Muscle of leg (tissue), 3 donors: ENCODE measurements at regions not wholly inside any gene's neighbourhood (a gene's known extent, or its start where the extent isn't known, plus 50 kb on each side); places are given as distances from the start of the nearest gene placed in this dataset.
A peak's percentile ranks its signal among the peaks of the same experiment; 100 is the strongest.
"Not testable (repeated sequence)": the region's sequence is repeated elsewhere in the genome, so short reads cannot be mapped to it uniquely, and the experiment has no call there.

Experiments
- DNase-seq: peaks from one replicate; pipeline ENCODE4 v3.0.0; 2013
- H3K27ac ChIP-seq: one replicate; pipeline ENCODE4 v1.5.1; 2013; ENCODE audit warnings: mild to moderate bottlenecking, low read length, control low read depth
- H3K27me3 ChIP-seq: one replicate; pipeline ENCODE4 v1.6.1; 2013; ENCODE audit warnings: low read length; ENCODE audit not compliant: control insufficient read depth, insufficient read depth
- H3K36me3 ChIP-seq: one replicate; pipeline ENCODE4 v1.6.1; 2013; ENCODE audit warnings: low read length; ENCODE audit not compliant: control insufficient read depth, insufficient read depth
- H3K4me1 ChIP-seq: one replicate; pipeline ENCODE4 v1.6.1; 2013; ENCODE audit warnings: low read length; ENCODE audit not compliant: control insufficient read depth, insufficient read depth
- H3K4me3 ChIP-seq: one replicate; pipeline ENCODE4 v1.5.1; 2013; ENCODE audit warnings: low read length, control low read depth
- H3K9me3 ChIP-seq: replicated peaks from 2 replicates; pipeline ENCODE4 v1.6.1; 2013; ENCODE audit warnings: low read depth, low read length; ENCODE audit not compliant: control insufficient read depth
- WGBS: methylation state at CpG from one replicate; pipeline ENCODE4 v1.1.5; 2013; ENCODE audit warnings: missing lambda C conversion rate; ENCODE audit not compliant: insufficient coverage; 5-methylcytosine and 5-hydroxymethylcytosine counted together

DNA sequence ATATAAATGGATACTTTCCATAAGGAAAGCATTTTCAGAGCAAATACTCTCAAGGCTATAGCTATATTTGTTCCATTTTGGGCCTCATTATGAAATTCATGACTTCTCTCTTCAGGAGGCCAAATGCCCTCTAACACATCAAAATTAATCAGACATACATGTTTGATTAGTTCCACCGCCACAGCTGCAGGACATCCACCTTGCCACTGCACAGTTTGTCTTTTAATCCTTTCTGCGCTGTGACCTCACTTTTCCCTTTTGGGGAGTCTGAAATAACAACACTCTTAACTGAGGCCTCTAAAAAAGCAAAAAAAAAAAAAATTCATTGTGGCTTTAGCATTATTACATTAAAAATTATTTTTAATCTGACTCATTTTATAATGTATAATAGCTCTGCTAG is 279.1 kb upstream of the CDH12 start:
- DNase-seq: peak; percentile 2
- no peaks in the 10 kb centered on the region for H3K4me1 ChIP-seq
- H3K4me3 ChIP-seq: no peak overlapping the region
- H3K27me3 ChIP-seq: no peaks in the 10 kb centered on the region
- WGBS: 60% methylated on average over 1 of the region's 2 CpGs
- H3K36me3 ChIP-seq: no peaks in the 10 kb centered on the region
- no peak overlapping the region for H3K27ac ChIP-seq
- H3K9me3 ChIP-seq: peaks cover 3% of the 10 kb centered on the region

GRCh38 chr5:23112237-23112636 is 259.1 kb upstream of the CDH12 start:
- H3K27ac ChIP-seq: no peak overlapping the region
- no peaks in the 10 kb centered on the region for H3K4me1 ChIP-seq
- H3K9me3 ChIP-seq: no peaks in the 10 kb centered on the region
- H3K27me3 ChIP-seq: no peaks in the 10 kb centered on the region
- H3K36me3 ChIP-seq: no peaks in the 10 kb centered on the region
- H3K4me3 ChIP-seq: no peak overlapping the region
- no peak for DNase-seq

GRCh38 chr5:23105021-23105420 is 251.9 kb upstream of the CDH12 start:
- Histone ChIP-seq H3K27ac (no peak overlapping the region), H3K4me1 (no peaks in the 10 kb centered on the region), H3K4me3 (no peak overlapping the region), H3K9me3 (no peaks in the 10 kb centered on the region), H3K27me3 (no peaks in the 10 kb centered on the region), H3K36me3 (no peaks in the 10 kb centered on the region)
- DNase-seq: no peak
- WGBS: 81% methylated on average over 2 of the region's 2 CpGs

GRCh38 chr5:23103566-23103965 is 250.4 kb upstream of the CDH12 start:
- no CpG with 5 or more reads among the region's 1 CpG for WGBS
- H3K36me3 ChIP-seq: no peaks in the 10 kb centered on the region

DNA sequence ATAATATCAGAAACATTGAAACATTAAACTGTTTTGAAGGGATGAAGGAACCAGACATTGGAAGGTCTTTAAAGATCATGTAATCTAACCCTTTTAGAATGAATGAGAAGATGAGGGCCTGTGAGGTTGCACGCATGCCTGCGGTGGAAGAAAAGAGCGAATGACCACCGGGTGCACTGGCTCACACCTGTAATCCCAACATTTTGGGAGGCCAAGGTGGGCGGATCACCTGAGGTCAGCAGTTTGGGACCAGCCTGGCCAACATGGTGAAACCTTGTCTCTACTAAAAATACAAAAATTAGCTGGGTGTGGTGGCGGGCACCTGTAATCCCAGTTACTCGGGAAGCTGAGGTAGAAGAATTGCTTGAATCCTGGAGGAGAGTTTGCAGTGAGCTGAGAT is 242.3 kb upstream of the CDH12 start:
- H3K4me3 ChIP-seq, H3K9me3 ChIP-seq, DNase-seq, H3K27me3 ChIP-seq, H3K27ac ChIP-seq, H3K36me3 ChIP-seq, H3K4me1 ChIP-seq: not testable (repeated sequence)
- 80% methylated on average over 2 of the region's 7 CpGs for WGBS

More at GRCh38 chr5:23103566-23103965, 250.4 kb upstream of the CDH12 start:
- no peak overlapping the region for H3K27ac ChIP-seq
- DNase-seq: no peak
- no peaks in the 10 kb centered on the region for H3K4me1 ChIP-seq
- no peaks in the 10 kb centered on the region for H3K9me3 ChIP-seq
- H3K4me3 ChIP-seq: no peak overlapping the region
- H3K27me3 ChIP-seq: no peaks in the 10 kb centered on the region

DNA sequence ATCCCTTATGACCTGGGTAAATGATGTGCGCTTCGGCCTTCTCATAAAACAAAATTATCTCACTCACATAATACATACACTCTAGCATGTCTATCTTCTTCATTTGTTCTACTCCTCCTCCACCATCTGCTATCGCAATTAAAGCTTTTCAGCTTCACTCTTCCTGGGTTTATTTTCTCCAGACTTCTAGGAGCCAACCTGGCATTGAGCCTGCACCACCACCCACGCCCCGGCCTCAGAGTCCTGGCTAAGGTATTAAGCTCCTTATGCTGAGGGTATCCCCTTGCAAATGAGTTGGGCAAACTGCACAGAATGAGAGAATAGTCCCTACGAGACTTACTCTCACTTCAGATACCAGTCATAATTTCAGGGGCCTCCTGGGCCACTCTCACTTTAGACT is 236.1 kb upstream of the CDH12 start:
- no peaks in the 10 kb centered on the region for H3K36me3 ChIP-seq
- H3K4me1 ChIP-seq: no peaks in the 10 kb centered on the region

DNA sequence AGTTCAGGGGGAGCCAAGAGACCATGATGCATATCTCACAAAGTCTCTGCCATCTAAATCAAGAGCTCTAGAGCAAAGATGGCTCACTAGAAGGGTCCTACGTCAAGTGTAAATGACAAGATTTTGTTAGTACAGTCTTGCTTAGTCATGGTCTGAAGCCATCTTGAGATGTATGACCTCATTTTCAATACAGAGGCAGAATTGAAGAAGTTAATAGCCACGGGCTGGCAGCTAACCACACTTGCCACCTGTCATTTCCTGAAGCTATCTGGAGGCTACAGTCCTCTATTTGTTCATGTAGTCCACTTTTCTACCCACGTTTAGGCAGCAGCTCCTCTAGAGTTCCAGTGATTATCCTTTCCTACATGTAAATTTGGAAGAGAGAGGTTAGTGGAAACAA is 231.7 kb upstream of the CDH12 start:
- no peak for DNase-seq
- no peak overlapping the region for H3K4me3 ChIP-seq
- no peaks in the 10 kb centered on the region for H3K4me1 ChIP-seq
- no peaks in the 10 kb centered on the region for H3K36me3 ChIP-seq
- H3K27me3 ChIP-seq: no peaks in the 10 kb centered on the region
- no peak overlapping the region for H3K27ac ChIP-seq
- no CpG with 5 or more reads among the region's 3 CpGs for WGBS
- H3K9me3 ChIP-seq: no peaks in the 10 kb centered on the region

More for the DNA sequence above, 236.1 kb upstream of the CDH12 start:
- peak; percentile 54 for DNase-seq
- Histone ChIP-seq H3K27ac (no peak overlapping the region), H3K27me3 (no peaks in the 10 kb centered on the region), H3K4me3 (no peak overlapping the region), H3K9me3 (no peaks in the 10 kb centered on the region)
- 82% methylated on average over 3 of the region's 6 CpGs for WGBS

DNA sequence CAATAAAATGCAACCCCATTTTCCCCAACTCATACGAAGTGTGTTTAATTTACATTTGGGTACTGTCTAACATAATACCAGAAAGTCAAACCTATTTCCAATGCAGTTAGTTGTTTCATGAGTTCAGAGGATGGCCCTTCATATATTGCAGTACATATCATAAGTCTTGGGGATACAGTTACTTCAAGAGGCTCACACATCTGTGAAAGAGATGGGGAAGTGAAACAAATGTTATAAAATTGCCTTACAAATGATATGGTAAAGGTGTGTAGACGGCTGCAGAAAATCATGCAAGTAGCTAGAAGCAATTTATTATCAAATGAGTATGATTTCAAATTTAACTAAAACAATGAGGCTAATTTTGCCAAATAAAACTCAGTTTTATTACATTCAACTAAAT is 219.0 kb upstream of the CDH12 start:
- no peak for DNase-seq
- Histone ChIP-seq H3K36me3 (no peaks in the 10 kb centered on the region), H3K27ac (no peak overlapping the region), H3K4me1 (no peaks in the 10 kb centered on the region), H3K27me3 (no peaks in the 10 kb centered on the region), H3K9me3 (no peaks in the 10 kb centered on the region), H3K4me3 (no peak overlapping the region)
- no CpG with 5 or more reads among the region's 2 CpGs for WGBS

DNA sequence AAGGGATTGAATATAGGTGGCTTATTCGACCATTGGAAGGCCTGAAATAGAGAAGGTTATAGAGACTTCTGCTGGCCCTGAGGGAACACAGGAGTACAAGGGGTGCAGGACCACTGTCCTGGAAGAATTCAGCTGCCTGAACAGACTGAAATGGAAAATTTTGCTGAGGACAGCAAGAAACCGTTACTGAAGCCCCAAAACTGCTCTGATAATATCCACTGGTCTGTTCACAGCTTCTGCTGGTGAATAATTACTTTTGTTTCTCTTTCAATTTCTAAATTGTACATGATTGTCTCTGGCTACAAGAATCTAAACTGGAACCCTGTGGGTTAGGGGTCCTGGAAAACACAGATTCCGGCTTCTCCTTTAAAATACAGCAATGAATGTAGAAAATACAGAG is 218.5 kb upstream of the CDH12 start:
- H3K27ac ChIP-seq: no peak overlapping the region
- H3K4me3 ChIP-seq: no peak overlapping the region
- H3K36me3 ChIP-seq: no peaks in the 10 kb centered on the region
- no peaks in the 10 kb centered on the region for H3K27me3 ChIP-seq
- H3K4me1 ChIP-seq: no peaks in the 10 kb centered on the region
- H3K9me3 ChIP-seq: no peaks in the 10 kb centered on the region
- DNase-seq: no peak
- 82% methylated on average over 1 of the region's 3 CpGs for WGBS

DNA sequence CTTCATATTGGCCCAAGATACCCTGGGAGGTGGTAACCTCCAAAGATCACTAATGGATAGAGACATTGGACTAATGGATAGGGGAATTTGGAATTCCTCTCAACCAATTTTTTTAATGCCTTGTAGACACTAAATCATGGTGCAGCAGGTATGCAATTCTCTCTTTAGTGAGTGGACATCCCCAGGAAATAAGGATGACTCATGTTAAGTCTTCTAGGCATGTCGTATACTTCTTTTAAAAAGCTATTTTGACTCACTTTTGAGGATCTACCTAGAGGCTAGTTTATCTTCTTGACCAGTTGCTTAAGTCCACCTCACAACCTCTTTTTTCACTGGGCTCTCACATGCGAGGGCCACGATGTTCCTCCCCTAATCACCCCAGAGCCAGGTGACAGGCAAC is 211.6 kb upstream of the CDH12 start:
- 94% methylated on average over 3 of the region's 3 CpGs for WGBS
- Histone ChIP-seq H3K4me3 (no peak overlapping the region), H3K36me3 (no peaks in the 10 kb centered on the region), H3K4me1 (no peaks in the 10 kb centered on the region), H3K9me3 (no peaks in the 10 kb centered on the region), H3K27ac (no peak overlapping the region), H3K27me3 (no peaks in the 10 kb centered on the region)
- DNase-seq: no peak

DNA sequence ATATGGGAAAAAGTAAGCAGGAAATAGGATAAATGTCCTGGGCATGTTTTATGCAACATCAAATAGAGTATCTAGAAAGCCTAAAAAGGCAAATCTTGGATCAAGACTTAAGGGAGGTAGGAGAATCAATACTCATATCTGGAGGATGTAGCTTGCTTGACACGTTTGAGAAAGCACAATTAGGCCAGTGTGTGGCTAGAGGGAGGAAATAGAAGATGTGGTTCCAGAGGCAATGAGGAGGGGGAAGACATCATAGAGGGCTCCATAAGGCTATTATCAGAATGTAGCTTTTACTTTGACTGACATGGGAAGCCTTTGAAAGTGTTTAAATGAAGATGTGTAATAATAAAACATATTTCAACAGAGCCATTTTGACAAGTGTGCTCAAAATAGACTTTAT is 200.7 kb upstream of the CDH12 start:
- Histone ChIP-seq H3K27me3 (no peaks in the 10 kb centered on the region), H3K9me3 (no peaks in the 10 kb centered on the region), H3K4me1 (no peaks in the 10 kb centered on the region), H3K4me3 (no peak overlapping the region), H3K27ac (no peak overlapping the region), H3K36me3 (no peaks in the 10 kb centered on the region)
- WGBS: 30% methylated on average over 1 of the region's 1 CpG
- DNase-seq: no peak
